H1 (cell line): ENCODE measurements at regions not wholly inside any gene's neighbourhood (a gene's known extent, or its start where the extent isn't known, plus 50 kb on each side); places are given as distances from the start of the nearest gene placed in this dataset.

Source experiments
- BACH1 ChIP-seq: IDR thresholded peaks from 2 replicates; pipeline ENCODE4 v1.6.1; 2012; ENCODE audit warnings: low read length, improper control_type of control experiment
- CHD7 ChIP-seq: fragments of 300-600 bp; sonication (generic); IDR thresholded peaks from 2 replicates; pipeline ENCODE4 v1.7.1; 2012; ENCODE audit warnings: low read length, moderate library complexity, mild to moderate bottlenecking, inconsistent platforms; ENCODE audit not compliant: insufficient replicate concordance
- JUN ChIP-seq: IDR thresholded peaks from 2 replicates; pipeline ENCODE4 v1.6.1; 2011; ENCODE audit warnings: low read depth, mild to moderate bottlenecking, improper control_type of control experiment, low read length
- MAFK ChIP-seq: IDR thresholded peaks from 2 replicates; pipeline ENCODE4 v1.6.1; 2012; ENCODE audit warnings: low read depth, mild to moderate bottlenecking, improper control_type of control experiment, low read length
- NANOG ChIP-seq: IDR thresholded peaks from 2 replicates; pipeline ENCODE4 v1.6.1; 2011; ENCODE audit warnings: low read length, low read depth, mild to moderate bottlenecking, inconsistent platforms; ENCODE audit not compliant: insufficient read depth, poor library complexity, severe bottlenecking

DNA sequence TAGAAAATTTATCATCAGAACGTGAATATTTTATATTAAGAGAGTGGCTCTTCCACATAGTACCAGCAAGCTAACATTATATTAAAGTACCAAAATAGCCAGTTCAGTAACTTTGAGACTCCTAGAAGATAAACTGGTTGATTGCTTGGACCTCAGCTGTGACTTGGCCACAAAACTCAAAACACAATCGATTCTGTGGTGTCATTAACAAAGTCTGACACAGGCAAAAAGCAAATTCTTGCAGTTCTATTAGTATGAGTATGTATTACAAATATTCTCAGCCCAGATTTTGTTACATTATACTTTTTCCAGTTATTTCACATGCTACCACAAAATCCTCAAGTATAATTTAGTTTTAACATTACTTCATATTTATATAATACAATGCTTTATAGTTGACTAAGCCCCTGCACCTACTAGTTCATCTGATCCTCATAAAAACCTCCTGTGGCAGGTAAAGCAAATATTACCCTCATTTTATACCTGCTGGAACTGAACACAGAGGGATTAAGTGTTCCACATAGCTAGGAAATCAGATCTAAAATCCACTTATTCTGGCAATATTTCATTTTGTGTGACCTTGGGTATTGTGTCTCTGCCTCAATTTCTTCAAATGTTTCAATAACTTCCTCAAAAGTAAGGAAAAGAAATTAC is 279.9 kb upstream of the MKLN1 start (continued):
- TF ChIP-seq CHD7 (no peak), NANOG (no peak), MAFK (no peak), BACH1 (no peak), JUN (no peak)
